GM18519 (cell line): ENCODE measurements at regions not wholly inside any gene's neighbourhood (a gene's known extent, or its start where the extent isn't known, plus 50 kb on each side); places are given as distances from the start of the nearest gene placed in this dataset.
"Not testable (repeated sequence)": the region's sequence is repeated elsewhere in the genome, so short reads cannot be mapped to it uniquely, and the experiment has no call there.

Experiments
- ATAC-seq: cut with Tn5 transposase; IDR thresholded peaks from one replicate; pipeline ENCODE4 v1.9.1; 2021; ENCODE audit warnings: mild to moderate bottlenecking, moderate library complexity; ENCODE audit not compliant: unreplicated experiment, low FRiP score

DNA sequence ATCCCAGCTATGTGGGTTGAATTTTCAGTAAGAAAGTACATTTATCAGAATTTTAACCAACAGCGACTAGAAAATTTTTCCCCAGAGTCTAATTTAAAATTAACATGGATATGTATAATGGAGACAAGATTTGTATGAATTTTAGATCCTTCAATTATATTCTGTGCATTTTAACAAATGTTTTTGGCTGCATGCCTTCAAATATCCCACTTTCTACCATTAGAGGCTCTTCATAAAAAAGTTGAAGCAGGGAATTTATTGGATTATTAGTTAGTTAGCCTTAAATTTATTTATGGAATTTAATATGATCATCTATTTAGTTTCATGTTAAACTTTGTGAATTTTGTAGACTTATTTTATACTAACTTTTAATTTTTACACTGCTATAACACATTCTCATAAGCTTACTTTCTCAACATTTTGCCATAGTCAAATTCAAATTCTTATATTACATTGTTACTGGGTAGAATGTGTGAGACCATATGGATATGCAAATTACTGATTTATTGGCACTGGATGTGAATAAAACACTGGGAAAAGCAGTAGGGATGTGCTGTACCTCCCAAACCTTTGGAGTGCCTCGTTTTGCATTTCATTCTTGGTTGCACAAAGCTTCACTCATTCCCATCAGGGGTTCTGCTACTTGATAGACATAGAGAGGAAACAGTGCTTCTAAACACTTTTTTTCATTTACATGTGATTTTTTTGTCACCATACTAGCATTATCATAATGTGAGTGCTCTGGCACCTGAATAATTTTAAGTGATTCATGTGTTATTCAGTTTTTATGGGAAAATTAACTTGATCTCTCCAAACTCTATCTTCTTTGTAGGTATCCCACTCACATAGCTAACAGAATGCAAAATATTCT is 491.8 kb upstream of the COX7C start:
- no peak for ATAC-seq

DNA sequence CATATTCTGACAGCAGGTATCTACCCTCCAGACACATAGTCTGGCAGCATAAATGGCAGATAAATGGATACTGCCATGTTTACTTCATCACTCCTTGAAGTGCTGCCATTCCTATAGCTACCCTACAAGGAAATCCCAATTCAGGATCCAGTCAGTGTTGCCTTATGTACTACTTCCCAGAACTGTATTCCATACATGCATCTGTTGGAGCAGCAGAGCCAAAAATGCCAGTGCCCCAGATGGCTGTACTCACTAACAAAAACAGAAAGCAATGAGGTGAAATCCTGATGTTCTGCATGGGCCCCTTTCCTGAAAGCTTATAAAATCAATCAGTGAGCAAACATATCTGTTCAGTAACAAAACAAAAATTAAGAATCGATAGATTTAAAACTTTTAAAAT is 490.0 kb upstream of the COX7C start:
- ATAC-seq, result no peak

DNA sequence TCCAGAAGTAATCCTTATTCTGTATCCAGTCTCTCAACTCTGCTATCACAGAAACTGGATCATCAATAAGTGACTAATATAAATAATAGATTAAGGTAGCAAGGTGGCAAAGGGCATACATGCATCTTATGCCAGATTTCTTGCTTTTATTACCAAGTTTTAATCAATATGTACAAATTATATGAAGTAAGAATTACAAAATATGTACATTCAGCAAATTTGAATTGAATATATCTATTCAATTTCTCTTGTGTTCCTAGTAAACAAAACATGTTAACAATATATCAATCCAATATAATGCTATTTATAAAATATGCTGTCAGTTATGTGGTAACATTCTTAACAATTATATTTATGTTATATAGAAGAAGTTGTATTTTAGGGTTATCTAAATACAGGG is 488.7 kb upstream of the COX7C start:
- no peak for ATAC-seq

DNA sequence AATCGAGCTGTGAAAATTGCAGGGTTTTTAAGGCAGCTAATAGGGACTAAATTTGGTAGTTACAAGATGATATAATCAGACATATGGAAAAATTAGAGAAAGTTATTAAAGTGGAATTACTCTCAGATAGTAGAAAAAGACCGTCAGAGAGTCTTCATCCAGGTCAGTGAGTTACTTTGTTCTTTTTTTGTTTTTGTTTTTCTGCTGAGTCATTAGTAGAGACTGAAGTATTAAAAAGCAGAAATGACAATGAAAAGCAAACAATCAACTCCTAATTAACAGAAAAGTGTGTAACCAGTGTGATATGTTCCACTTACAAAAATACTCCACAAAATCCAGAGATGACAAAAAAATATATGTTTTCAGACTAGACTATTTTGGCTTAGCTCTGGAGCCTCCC is 480.4 kb upstream of the COX7C start:
- ATAC-seq, result no peak

DNA sequence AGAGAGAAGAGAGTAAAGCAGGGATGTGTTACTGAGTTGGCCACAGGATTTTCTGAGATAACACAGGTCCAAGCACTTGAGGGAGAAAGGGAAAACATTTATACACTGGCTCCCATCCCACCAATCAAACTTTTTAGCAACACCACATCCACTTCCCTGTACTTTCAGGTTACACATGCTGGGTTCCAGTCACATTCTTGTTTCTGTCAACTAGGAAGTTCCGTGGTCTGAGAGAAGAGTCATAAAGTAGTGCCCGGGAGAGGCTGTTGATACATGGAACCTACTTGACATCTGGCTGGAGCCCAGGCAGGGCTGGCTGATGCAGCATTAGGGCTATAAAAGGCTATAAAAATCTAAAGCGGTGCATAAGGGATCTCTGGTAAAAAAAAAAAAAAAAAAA is 473.9 kb upstream of the COX7C start:
- no peak for ATAC-seq

DNA sequence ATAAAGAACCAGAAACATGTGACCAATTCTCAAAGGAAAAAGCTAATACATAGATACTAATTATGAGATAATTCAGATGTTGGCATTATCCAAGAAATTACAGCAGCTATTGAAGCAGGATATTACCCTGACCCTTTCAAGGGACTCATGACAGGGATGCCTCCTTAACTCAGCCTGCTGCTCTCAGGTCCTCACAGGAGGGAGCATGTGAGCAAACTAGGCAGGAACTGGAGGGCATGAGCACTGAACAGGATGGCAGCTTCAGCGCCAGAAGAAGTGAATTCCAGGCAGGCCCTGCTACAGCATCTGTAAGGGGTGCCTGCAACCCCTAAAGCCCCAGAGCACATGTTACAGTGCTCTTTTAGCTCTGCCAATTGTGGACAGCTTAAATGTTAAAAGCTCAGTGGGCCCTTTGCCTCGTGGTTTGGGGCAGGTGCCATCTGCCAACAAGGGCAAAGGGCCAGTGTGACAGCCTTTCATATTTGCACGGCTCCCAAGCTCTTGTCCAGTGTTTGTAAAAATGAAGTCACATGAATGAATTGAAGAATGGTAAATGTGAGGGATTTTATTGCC is 464.7 kb upstream of the COX7C start:
- no peak for ATAC-seq

DNA sequence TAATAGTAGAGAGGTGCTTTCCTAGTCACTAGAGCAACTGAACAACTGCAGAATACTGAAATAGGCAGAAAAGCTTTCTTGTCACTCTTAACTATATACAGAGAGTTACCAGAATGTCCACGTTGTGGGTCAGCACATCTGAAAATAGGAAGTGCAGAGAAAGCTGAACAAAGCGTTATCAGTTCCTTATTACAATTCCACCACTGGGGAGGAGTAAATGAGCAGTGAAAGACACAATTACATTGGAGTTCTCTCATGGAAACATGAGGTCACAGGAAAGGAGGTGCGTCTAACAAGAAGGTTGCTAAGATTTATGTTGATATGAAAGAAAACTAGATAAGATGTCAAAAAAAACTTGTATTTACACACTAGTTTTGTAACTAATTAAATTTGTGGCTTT is 461.9 kb upstream of the COX7C start:
- no peak for ATAC-seq

DNA sequence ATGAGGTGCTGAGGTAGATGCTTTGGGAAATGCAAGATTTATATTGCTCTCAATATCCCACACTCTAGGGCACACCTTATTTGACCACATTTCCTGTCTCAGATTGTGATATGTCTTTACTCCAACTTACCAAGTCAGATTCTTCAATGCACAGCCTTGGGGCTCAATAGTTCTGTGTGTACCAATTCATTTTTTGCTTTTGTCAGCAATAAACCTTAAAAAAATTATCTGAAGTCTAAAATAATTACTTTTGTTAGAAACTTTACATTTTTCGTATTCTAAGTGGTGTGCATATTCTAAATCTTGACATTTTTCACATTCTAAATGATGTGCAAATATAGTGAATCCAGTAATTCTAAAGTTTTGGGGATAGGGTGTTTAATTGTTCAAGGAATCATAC is 447.5 kb upstream of the COX7C start:
- ATAC-seq, result no peak

DNA sequence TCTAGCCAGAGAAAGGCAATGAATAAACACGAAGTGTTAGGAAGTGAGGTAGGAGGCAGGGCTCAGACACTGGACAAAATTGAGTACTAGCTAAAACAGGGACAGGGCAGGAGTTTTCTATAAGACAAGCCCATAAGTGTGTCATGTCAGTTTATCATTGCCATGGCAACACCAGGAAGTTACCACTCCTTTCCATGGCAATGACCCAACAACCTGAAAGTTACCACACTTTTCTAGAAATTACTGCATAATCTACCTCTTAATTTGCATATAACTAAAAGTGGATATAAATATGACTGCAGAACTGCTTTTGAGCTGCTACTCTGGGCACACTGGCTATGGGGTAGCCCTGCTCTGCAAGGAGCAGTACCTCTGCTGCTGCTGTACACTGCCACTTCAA is 442.5 kb upstream of the COX7C start:
- ATAC-seq, result peak; percentile 96

DNA sequence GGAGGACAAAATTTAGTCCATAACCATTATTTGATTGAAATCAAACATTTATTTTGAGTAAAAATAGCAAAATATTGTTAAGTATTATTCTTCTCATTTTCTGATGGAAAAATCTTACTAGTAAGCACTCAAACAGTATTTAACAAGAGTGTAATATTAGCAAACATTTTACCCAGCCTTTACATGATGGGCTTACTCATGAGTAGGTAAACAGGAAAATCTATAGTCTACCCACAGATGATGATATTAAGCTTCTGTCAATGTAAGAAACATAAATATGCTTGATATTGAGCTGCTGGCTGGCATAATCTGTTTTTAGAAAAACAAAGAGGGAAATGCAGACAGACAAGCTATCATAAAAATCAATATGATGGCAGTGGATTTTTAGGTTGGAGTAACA is 418.5 kb upstream of the COX7C start:
- no peak for ATAC-seq

DNA sequence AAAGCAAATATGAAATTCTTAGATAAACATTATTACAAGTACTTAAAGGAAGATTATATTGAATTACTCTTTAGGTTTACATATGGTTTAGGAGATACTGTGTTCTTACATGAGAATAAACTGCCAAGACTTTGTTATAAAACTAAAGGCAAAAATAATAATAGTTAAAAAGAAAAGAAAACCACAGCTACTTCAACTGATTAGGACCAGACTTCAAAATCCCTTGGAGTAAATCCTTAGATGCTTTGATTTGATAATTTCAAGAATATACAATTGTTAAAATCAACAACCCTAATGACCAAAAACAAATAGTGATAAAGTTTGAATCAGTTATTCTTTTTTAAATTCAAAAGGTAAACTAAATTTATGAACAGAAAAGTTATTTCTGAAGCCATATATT is 389.6 kb upstream of the COX7C start:
- ATAC-seq, result no peak

DNA sequence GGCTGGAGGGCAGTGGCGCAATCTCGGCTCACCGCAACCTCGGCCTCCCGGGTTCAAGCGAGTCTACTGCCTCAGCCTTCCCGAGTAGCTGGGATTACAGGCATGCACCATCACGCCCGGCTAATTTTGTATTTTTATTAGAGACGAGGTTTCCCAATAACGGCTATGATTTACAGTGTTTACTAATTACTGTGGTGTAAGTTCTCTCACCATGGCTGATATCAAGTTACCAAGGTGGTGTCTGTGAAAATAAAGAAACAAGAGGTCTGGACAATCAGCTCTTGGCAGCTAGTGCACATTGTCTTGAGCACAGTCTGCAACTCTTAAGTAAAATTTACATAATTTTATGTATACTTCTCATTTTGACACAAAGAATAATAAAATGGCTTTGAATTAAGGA is 385.5 kb upstream of the COX7C start:
- ATAC-seq, result no peak

DNA sequence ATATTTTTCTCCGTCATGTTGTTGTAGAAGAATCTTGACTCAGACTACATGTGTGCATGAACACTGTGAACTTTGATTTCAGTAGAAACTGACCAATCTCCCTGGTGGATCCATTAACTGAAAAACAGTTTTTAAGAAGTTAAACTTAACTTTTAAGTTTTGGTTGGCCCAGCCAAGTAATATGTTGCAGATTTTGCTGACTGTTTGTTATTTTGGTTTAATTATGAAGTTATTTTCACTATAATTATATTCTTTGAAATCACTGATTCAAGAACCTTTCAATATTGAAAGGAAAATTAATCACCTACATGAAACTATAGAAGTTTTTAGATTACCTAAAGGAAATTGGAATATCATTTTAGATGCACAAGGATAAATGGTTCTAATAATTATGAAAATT is 373.6 kb upstream of the COX7C start:
- no peak for ATAC-seq

DNA sequence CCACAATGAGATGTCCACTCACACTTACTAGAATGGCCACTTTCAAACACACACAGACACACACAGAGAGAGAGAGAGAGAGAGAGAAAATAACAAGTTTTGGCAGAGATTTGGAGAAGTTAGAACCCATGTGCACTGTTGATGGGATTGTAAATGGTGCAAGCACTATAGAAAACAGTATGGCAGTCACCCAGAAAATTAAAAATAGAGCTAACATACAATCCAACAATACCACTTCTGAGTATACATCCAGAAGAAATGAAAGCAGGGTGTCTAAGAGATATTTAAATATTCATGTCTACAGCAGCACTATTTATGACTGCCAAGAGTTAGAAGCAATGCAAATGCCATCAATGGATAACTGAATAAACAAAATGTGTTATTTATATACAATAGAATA is 359.9 kb upstream of the COX7C start:
- no peak for ATAC-seq

DNA sequence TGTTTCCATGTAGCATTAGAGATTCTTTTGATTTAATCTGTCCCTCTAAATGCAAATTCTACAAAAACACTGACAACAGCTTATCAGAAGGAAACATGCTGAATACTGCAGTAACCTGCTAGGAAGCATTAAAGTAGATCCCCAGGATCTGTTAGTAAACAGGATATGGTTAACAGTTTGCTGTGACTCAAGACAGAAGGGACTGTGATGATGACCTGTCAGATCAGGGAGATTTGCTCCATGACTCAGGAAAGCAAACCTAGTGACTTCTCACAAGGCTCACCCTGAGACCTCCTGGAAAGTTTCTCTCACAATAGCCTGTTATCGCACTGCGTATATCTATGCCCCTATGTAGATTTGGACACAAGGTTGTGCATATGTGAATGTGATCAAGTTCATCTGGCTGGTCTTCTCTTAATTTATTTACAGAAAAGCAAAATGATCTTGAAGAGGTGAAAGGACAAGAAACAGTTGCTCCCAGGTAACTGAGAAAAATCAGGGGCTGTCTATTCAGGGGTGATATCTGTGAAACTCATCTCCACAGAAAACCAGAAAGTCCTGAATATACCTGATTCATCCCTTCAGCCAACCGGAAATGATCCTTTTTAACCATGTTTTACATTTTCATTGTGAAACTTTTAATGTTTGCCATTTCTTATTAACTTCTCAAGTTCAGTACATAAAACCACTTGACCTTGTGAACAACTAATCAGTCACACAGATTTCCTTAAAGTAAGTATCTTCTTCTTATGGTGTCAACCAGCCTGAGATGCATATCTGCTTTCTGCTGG is 333.1 kb upstream of the COX7C start:
- ATAC-seq, result not testable (repeated sequence)

DNA sequence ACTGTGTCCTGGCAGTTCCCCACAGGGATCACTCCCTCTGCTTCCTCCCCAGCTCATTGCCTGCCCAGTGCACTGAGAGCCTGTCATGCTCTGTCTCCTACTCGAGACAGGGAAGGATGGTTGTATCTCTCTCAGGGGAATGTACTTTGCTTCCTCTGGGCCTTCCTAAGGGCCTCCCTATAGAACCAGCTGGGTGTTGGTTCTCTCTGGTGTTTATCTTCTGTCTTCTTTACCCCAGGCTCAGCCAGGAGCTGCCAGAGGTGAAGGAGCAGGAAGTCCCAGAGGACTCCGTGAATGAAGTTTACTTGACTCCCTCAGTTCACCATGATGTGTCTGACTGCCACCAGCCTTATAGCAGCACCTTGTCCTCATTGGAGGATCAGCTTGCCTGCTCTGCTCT is 330.3 kb upstream of the COX7C start:
- ATAC-seq, result not testable (repeated sequence)

DNA sequence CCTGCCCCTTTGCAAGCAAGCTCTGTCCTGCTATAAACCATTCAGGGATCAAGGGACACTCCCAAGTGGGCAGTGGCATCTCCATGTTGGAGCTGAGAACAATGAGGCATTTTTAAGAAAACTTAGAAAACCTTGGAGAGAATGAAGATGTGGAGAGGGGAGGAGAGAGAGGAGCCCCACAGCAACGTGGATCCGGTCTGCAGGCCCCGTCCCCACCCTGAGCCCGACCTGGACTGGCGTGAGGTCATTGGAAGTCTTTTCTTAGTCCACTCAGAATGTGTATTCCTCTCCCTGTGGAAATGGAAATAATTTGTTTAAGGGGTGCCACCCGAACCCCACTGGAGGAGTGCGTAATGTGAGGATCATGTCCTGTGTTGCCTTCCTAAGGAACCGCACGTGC is 328.0 kb upstream of the COX7C start:
- ATAC-seq, result not testable (repeated sequence)

DNA sequence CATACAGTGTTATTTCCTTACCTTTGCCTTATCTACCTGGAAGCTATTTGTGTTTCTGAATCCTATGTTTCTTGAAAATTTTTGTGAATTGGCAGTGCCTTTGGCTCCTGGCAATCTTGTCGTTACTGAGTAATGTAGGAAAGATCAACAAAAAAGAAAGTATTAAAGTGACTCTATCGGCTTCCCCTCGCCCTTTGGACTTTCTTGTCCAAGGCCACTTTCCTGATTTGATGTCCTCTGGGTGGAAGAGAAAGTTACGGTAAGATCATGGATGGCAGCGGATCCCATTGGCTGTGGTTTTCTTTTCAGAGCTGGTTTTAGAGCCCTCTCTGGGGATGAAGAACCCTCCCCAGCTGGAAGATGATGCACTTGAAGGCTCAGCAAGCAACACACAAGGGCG is 324.9 kb upstream of the COX7C start:
- ATAC-seq, result not testable (repeated sequence)

DNA sequence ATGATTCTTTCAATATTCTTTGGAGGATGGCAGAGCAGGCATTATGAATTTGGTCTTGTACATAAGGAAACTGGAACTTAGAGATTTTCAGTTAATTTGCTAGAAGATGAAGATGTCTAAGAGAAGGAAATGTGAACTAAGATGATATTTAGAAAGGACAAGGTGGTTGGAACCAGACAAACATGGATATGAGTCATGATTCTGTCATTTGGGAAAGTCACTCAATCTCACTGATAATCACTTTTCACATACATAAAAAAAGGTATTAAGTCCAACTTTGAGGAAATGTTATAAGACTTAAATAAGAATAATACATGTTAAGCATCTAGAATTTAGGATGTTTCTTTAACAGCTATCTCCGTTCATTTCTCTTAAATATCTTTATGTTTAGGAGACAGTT is 315.1 kb upstream of the COX7C start:
- not testable (repeated sequence) for ATAC-seq

DNA sequence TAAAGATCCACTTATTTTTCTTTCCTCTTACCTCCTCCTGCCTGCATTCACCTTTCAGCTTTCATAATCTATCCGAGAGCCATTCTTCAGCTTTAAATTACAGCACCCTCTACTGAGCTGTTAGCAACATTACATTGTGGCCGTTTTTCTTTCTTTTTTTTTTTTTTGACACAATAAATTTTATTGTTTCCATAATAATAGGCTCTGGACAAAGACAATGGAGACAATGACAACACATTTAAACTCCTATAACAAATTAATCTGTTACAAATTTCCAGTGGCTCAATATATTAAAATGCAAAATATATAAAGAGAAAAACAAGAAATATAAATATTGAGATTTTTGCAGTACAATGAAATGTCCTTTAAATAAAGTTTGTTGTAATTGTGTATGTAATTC is 312.7 kb upstream of the COX7C start:
- peak; percentile 78 for ATAC-seq

DNA sequence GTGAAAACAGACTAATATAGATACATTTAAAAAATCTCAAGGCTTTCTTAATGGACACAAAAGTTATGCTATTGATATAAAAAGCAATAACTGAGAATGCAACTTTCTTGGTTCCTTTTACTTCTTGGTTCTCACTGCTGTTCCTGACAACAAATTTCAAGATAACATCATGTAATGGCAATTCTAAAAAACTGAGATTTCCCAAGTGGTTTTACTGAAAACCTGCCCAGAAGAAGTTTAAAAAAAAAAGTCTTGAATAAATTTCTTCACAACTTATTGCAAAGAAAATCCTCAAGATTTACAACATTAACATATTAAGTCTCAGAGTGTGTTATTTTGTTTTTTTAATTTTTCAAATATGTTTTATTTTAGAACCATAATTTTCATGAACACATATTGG is 302.8 kb upstream of the COX7C start:
- no peak for ATAC-seq

DNA sequence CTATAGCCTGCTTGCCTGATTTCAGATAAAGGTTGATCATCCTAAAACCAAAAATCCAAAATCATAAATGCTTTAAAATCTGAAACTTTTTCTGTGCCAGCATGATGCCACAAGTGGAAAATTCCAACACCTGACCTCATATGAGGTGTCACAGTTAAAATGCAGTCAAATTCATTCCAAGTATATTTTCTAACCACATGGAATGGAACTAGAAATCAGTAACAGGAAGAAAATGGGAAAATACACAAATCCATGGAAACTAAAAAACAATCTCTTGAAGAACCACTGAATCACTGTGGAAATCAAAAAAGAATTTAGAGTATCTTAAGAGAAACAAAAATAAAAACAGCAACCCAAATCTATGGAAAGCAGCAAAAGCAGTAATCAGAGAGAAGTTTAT is 297.5 kb upstream of the COX7C start:
- ATAC-seq, result no peak
